HEK293T (cell line): ENCODE measurements at regions not wholly inside any gene's neighbourhood (a gene's known extent, or its start where the extent isn't known, plus 50 kb on each side); places are given as distances from the start of the nearest gene placed in this dataset.

ENCODE experiments used
- CTCF ChIA-PET: fragments of 350-600 bp; formaldehyde crosslinking; extraction: SDS; loops from one replicate; lab custom pipeline; 2021; ENCODE audit warnings: antibody characterized with exemption, inconsistent platforms; lab: Yijun Ruan, JAX
- POLR2A ChIA-PET: fragments of 350-600 bp; formaldehyde crosslinking; extraction: SDS; loops from one replicate; lab custom pipeline; 2020; ENCODE audit warnings: antibody characterized with exemption, inconsistent platforms; lab: Yijun Ruan, JAX
- DNase-seq: peaks from one replicate; pipeline ENCODE4 v3.0.0; 2012; ENCODE audit warnings: mixed read lengths; ENCODE audit errors: extremely low spot score
- ARNT ChIP-seq: fragments of 450-650 bp; IDR thresholded peaks from 2 replicates; pipeline ENCODE4 v1.6.1; 2017; ENCODE audit warnings: mild to moderate bottlenecking
- BHLHE40 ChIP-seq: fragments of 450-650 bp; IDR thresholded peaks from 2 replicates; pipeline ENCODE4 v1.6.1; 2016; ENCODE audit warnings: mild to moderate bottlenecking, moderate library complexity, borderline replicate concordance
- CTBP1 ChIP-seq: fragments of 450-650 bp; IDR thresholded peaks from 2 replicates; pipeline ENCODE4 v1.6.1; 2016; ENCODE audit warnings: borderline replicate concordance
- ELF4 ChIP-seq: fragments of 450-650 bp; IDR thresholded peaks from 2 replicates; pipeline ENCODE4 v1.6.1; 2017; ENCODE audit warnings: antibody characterized with exemption
- FOXA1 ChIP-seq: fragments of 450-650 bp; IDR thresholded peaks from 2 replicates; pipeline ENCODE4 v1.6.1; 2016; ENCODE audit warnings: mild to moderate bottlenecking
- FOXK2 ChIP-seq: fragments of 450-650 bp; IDR thresholded peaks from 2 replicates; pipeline ENCODE4 v1.6.1; 2016; ENCODE audit warnings: mild to moderate bottlenecking
- FOXM1 ChIP-seq: fragments of 450-650 bp; IDR thresholded peaks from 2 replicates; pipeline ENCODE4 v1.6.1; 2017; ENCODE audit warnings: mild to moderate bottlenecking, borderline replicate concordance
- HDGF ChIP-seq: fragments of 450-650 bp; IDR thresholded peaks from 2 replicates; pipeline ENCODE4 v1.6.1; 2017; ENCODE audit warnings: antibody characterized with exemption, borderline replicate concordance
- L3MBTL2 ChIP-seq: fragments of 450-650 bp; conservative IDR thresholded peaks from 2 replicates; pipeline ENCODE4 v1.6.1; 2016; ENCODE audit warnings: mild to moderate bottlenecking
- LEF1 ChIP-seq: fragments of 450-650 bp; IDR thresholded peaks from 2 replicates; pipeline ENCODE4 v1.6.1; 2017; ENCODE audit warnings: mild to moderate bottlenecking, borderline replicate concordance
- NFRKB ChIP-seq: fragments of 450-650 bp; IDR thresholded peaks from 2 replicates; pipeline ENCODE4 v1.6.1; 2016; ENCODE audit warnings: mild to moderate bottlenecking, moderate library complexity
- PKNOX1 ChIP-seq: fragments of 450-650 bp; IDR thresholded peaks from 2 replicates; pipeline ENCODE4 v1.6.1; 2016
- SP1 ChIP-seq: fragments of 450-650 bp; IDR thresholded peaks from 2 replicates; pipeline ENCODE4 v1.6.1; 2017
- SUZ12 ChIP-seq: fragments of 450-650 bp; IDR thresholded peaks from 2 replicates; pipeline ENCODE4 v1.6.1; 2016; ENCODE audit warnings: mild to moderate bottlenecking
- TARDBP ChIP-seq: fragments of 450-650 bp; IDR thresholded peaks from 2 replicates; pipeline ENCODE4 v1.6.1; 2016
- ZNF384 ChIP-seq: fragments of 450-650 bp; IDR thresholded peaks from 2 replicates; pipeline ENCODE4 v1.6.1; 2016

- ChIA-PET POLR2A (no interaction called here), CTCF (no interaction called here)
- DNase-seq: no peak
- TF ChIP-seq NFRKB (no peak), TARDBP (no peak), ARNT (no peak), BHLHE40 (no peak), LEF1 (no peak), SUZ12 (no peak), L3MBTL2 (no peak), CTBP1 (no peak), PKNOX1 (no peak), ZNF384 (no peak), FOXM1 (no peak), SP1 (no peak)
Observed at GRCh38 chr2:163198007-163198406, 359.4 kb upstream of the KCNH7 start.

DNA sequence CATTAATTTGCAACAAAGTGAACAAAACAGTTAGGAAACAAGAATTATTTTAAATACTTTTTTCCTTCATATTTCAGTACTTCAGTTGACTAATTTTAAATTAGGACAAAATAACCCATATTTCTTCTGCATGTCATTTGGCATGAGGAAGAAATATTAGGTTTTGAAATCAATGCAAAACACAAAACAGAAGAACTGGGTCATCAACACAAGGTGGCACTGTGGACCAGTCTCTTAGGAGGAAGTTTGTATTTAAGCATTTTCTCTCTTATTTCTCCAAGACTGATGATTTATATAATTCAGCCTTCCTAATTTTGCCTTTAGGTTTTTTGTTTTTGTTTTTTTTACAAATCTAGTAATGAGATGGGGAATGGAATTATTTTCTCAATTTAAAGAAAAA is 352.8 kb upstream of the KCNH7 start:
- POLR2A ChIA-PET: no interaction called here
- TF ChIP-seq HDGF (no peak), BHLHE40 (no peak), FOXA1 (no peak), TARDBP (no peak), FOXM1 (no peak), LEF1 (no peak), ZNF384 (no peak), NFRKB (no peak), SUZ12 (no peak)
- CTCF ChIA-PET: interaction anchor here (0.7 kb wide), 1 partner anchor 1067 kb away, joined by 3 read pairs; no protein-coding TSS in a partner anchor
- DNase-seq: peak; percentile 9

- DNase-seq: no peak
- TF ChIP-seq ELF4: no peak
- TF ChIP-seq SP1: no peak
- TF ChIP-seq ARNT: no peak
- no peak for TF ChIP-seq SUZ12
- no peak for TF ChIP-seq HDGF
- no peak for TF ChIP-seq CTBP1
- no peak for TF ChIP-seq FOXK2
- TF ChIP-seq NFRKB: no peak
- TF ChIP-seq L3MBTL2: no peak
- TF ChIP-seq ZNF384: no peak
- TF ChIP-seq TARDBP: no peak
- no peak for TF ChIP-seq FOXM1
- no peak for TF ChIP-seq PKNOX1
- no peak for TF ChIP-seq FOXA1
- CTCF ChIA-PET: no interaction called here
- POLR2A ChIA-PET: no interaction called here
Observed at GRCh38 chr2:163187995-163188655, 349.6 kb upstream of the KCNH7 start.

- TF ChIP-seq CTBP1 (no peak), FOXM1 (no peak), HDGF (no peak), BHLHE40 (no peak), LEF1 (no peak), NFRKB (no peak), TARDBP (no peak), SP1 (no peak), ARNT (no peak), L3MBTL2 (no peak), ELF4 (no peak)
- POLR2A ChIA-PET: no interaction called here
- CTCF ChIA-PET: no interaction called here
Observed at GRCh38 chr2:163187119-163187518, 348.6 kb upstream of the KCNH7 start.

DNA sequence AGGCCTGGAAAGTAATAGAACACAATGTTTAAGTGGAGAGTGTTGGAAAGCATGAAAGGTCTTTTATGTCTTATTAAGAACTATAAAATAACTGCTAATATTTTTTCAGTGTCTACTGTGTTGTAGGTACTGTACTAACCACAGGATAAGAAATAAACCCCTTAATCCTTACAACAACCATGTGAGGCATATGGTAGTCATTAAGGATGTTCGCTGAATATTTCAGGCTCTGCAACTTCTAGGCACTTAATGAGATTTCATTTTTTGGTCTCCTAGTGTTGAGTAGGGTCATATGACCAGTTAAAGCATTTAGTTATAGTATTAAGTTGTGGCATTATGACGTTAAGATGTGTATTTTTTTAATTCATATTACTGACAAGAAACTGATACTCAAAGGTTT is 346.6 kb upstream of the KCNH7 start:
- POLR2A ChIA-PET: no interaction called here
- no peak for DNase-seq
- CTCF ChIA-PET: no interaction called here
- no peak for TF ChIP-seq ELF4
- TF ChIP-seq NFRKB: no peak
- no peak for TF ChIP-seq FOXK2
- TF ChIP-seq LEF1: no peak
- TF ChIP-seq SP1: no peak
- no peak for TF ChIP-seq FOXM1
- no peak for TF ChIP-seq ZNF384
- TF ChIP-seq TARDBP: no peak
- no peak for TF ChIP-seq FOXA1
- no peak for TF ChIP-seq BHLHE40
- no peak for TF ChIP-seq ARNT
- no peak for TF ChIP-seq HDGF
- no peak for TF ChIP-seq L3MBTL2
- TF ChIP-seq SUZ12: no peak
- TF ChIP-seq CTBP1: no peak

More at GRCh38 chr2:163187119-163187518, 348.6 kb upstream of the KCNH7 start:
- DNase-seq: no peak

- CTCF ChIA-PET: interaction anchor here (0.7 to 1.5 kb wide), 4 partner anchors 231 to 1355 kb away, joined by 3 to 5 read pairs (median 4); no protein-coding TSS in a partner anchor
- no peak for TF ChIP-seq SP1
- peak; percentile 9 for DNase-seq
- POLR2A ChIA-PET: no interaction called here
Observed at GRCh38 chr2:163182764-163183354, 344.3 kb upstream of the KCNH7 start.

GRCh38 chr2:163177592-163177991 is 339.0 kb upstream of the KCNH7 start:
- POLR2A ChIA-PET: no interaction called here

More at GRCh38 chr2:163177592-163177991, 339.0 kb upstream of the KCNH7 start:
- TF ChIP-seq BHLHE40 (no peak), SP1 (no peak), PKNOX1 (0 out of 2 replicates have a peak, but pooled peaks have one; percentile 26)
- DNase-seq: no peak
- CTCF ChIA-PET: no interaction called here
